ENCODE measurements at regions not wholly inside any gene's neighbourhood (a gene's known extent, or its start where the extent isn't known, plus 50 kb on each side); places are given as distances from the start of the nearest gene placed in this dataset.

GRCh38 chrX:16251782-16252181 is 84.5 kb downstream of the MAGEB17 start:
- intact Hi-C loops (cut with DNase I), result no loop called here
- H3K4me3 ChIP-seq, result no peak overlapping the region
- ATAC-seq, result no peak
- no peak for TF ChIP-seq CTCF (IDR thresholded peaks at IDR 0.05)
- H3K36me3 ChIP-seq, result no peaks in the 10 kb centered on the region
- H3K27ac ChIP-seq, result no peak overlapping the region
- H3K9me3 ChIP-seq, result no peaks in the 10 kb centered on the region
- H3K27me3 ChIP-seq, result no peaks in the 10 kb centered on the region
- no peaks in the 10 kb centered on the region for H3K4me1 ChIP-seq
- DNase-seq, result no peak

GRCh38 chrX:16258882-16259281 is 91.6 kb downstream of the MAGEB17 start:
- DNase-seq (no peak), ATAC-seq (no peak)
- TF ChIP-seq CTCF (IDR thresholded peaks at IDR 0.05), result no peak
- intact Hi-C loops (cut with DNase I), result no loop called here
- Histone ChIP-seq H3K36me3 (no peaks in the 10 kb centered on the region), H3K27ac (no peak overlapping the region), H3K4me3 (no peak overlapping the region), H3K9me3 (no peaks in the 10 kb centered on the region), H3K27me3 (no peaks in the 10 kb centered on the region), H3K4me1 (no peaks in the 10 kb centered on the region)

GRCh38 chrX:16267431-16267830 is 100.2 kb downstream of the MAGEB17 start:
- DNase-seq (no peak), ATAC-seq (no peak)
- H3K27me3 ChIP-seq, result no peaks in the 10 kb centered on the region
- H3K4me3 ChIP-seq, result no peak overlapping the region
- TF ChIP-seq CTCF (IDR thresholded peaks at IDR 0.05), result no peak
- intact Hi-C loops (cut with DNase I), result no loop called here
- no peak overlapping the region for H3K27ac ChIP-seq
- no peaks in the 10 kb centered on the region for H3K4me1 ChIP-seq
- H3K9me3 ChIP-seq, result no peaks in the 10 kb centered on the region
- H3K36me3 ChIP-seq, result no peaks in the 10 kb centered on the region

DNA sequence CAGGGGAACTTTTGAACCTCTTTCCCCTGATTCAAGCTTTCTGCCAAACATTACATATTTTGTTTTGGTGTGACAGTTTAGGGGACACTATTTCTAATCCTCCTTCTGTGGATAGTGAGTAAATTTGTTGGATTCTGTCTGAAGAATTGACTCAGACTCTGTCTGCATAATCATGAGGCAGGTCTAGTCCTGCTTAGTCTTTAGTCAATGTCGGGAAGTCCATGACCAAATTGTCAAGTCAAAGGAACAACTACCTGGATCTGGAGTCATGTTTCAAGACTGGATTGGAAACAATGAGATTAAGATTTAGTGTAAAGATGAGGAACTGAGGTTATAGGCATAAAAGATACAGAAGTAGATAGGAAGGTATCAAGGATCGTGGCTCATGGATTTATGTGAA is 100.9 kb downstream of the MAGEB17 start:
- Histone ChIP-seq H3K4me1 (no peaks in the 10 kb centered on the region), H3K9me3 (no peaks in the 10 kb centered on the region), H3K4me3 (no peak overlapping the region), H3K27ac (no peak overlapping the region), H3K27me3 (no peaks in the 10 kb centered on the region), H3K36me3 (no peaks in the 10 kb centered on the region)
- no peak for TF ChIP-seq CTCF (IDR thresholded peaks at IDR 0.05)
- DNase-seq (no peak), ATAC-seq (no peak)
- intact Hi-C loops (cut with DNase I), result no loop called here

DNA sequence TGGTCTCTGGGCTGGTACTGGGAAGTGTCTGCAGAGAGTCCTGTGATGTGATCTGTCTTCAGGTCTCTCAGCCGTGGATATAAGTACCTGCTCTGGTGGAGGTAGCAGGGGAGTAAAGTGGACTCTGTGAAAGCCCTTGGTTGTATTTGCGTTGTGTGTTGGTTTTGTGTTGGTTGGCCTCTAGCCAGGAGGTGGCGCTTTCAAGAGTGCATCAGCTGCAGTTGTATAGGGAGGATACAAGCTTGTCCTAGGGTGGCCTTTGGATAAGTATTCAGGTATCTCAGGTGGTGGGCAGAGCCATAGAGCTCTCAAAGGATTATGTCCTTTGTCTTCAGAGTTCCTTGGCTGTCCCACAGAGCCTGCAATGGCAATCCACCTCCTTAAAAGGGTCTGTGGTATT is 111.6 kb downstream of the MAGEB17 start:
- H3K4me3 ChIP-seq, result no peak overlapping the region
- H3K36me3 ChIP-seq, result no peaks in the 10 kb centered on the region
- no peak for ATAC-seq
- H3K4me1 ChIP-seq, result no peaks in the 10 kb centered on the region
- H3K27ac ChIP-seq, result no peak overlapping the region
- no peak for DNase-seq
- no peaks in the 10 kb centered on the region for H3K9me3 ChIP-seq
- intact Hi-C loops (cut with DNase I), result no loop called here
- no peaks in the 10 kb centered on the region for H3K27me3 ChIP-seq
- no peak for TF ChIP-seq CTCF (IDR thresholded peaks at IDR 0.05)

GRCh38 chrX:16282209-16282608 is 114.9 kb downstream of the MAGEB17 start:
- DNase-seq, result no peak
- ATAC-seq, result no peak
- no peak for TF ChIP-seq CTCF (IDR thresholded peaks at IDR 0.05)
- no peaks in the 10 kb centered on the region for H3K4me1 ChIP-seq
- no peaks in the 10 kb centered on the region for H3K27me3 ChIP-seq
- H3K36me3 ChIP-seq, result no peaks in the 10 kb centered on the region
- H3K27ac ChIP-seq, result no peak overlapping the region
- no peak overlapping the region for H3K4me3 ChIP-seq
- intact Hi-C loops (cut with DNase I), result no loop called here
- H3K9me3 ChIP-seq, result no peaks in the 10 kb centered on the region

Measured in upper lobe of right lung (tissue), 1 donor.